AG04450 (cell line): ENCODE measurements at regions not wholly inside any gene's neighbourhood (a gene's known extent, or its start where the extent isn't known, plus 50 kb on each side); places are given as distances from the start of the nearest gene placed in this dataset.

Source experiments
- CTCF ChIA-PET: fragments of 300-600, 350-600 bp; formaldehyde crosslinking; extraction: SDS; loops from one replicate; lab custom pipeline; 2022; ENCODE audit warnings: antibody characterized with exemption, inconsistent platforms; lab: Charles Lee
- POLR2A ChIA-PET: fragments of 350-600 bp; formaldehyde crosslinking; extraction: SDS; loops from one replicate; lab custom pipeline; 2021; ENCODE audit warnings: antibody characterized with exemption, inconsistent platforms; lab: Yijun Ruan, JAX
- DNase-seq: peaks from one replicate; pipeline ENCODE4 v3.0.0-alpha.2; 2011; ENCODE audit warnings: low read depth, low spot score
- H3K27ac ChIP-seq: one replicate; pipeline ENCODE4 v1.5.1; 2012; ENCODE audit warnings: low read depth, low read length, control low read depth
- H3K27me3 ChIP-seq: one replicate; pipeline ENCODE4 v1.6.0; 2012; ENCODE audit warnings: low read length; ENCODE audit not compliant: control insufficient read depth, insufficient read depth
- H3K4me3 ChIP-seq: 2 replicates; pipeline ENCODE4 v1.5.1; 2011; ENCODE audit warnings: mild to moderate bottlenecking, low read depth, low read length, control low read depth
- H3K9me3 ChIP-seq: 2 replicates; pipeline ENCODE4 v1.5.1; 2012; ENCODE audit warnings: low read length; ENCODE audit not compliant: control insufficient read depth, insufficient read depth
- TF ChIP-seq, protein P1 (sequence below): IDR thresholded peaks from 2 replicates; pipeline ENCODE4 v1.5.1; 2011; ENCODE audit warnings: low read depth, low read length, control low read depth, inconsistent platforms

DNA sequence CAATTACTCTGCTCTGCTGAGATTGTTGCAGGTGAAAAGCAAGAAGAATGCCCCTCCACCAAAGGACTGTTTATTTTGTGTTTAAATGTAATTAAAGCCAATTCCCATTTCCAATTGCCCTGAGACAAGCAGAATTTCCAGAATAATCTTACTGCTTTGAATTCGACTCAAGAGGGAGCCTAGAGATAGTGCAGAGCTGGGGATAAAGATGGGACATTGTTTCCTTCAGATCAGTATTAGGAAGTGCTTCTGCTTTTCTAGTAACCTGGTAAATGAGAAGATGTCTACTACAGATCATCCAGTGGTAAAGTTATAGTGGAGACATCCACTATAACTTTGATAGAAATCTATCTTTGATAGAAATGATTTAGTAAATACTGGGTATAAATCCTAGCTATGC lies 326.9 kb downstream of the UBE3D start:
- no peak overlapping the region for H3K27ac ChIP-seq
- peaks cover 6% of the 10 kb centered on the region for H3K27me3 ChIP-seq
- H3K4me3 ChIP-seq: no peak overlapping the region
- TF ChIP-seq, protein P1, sequence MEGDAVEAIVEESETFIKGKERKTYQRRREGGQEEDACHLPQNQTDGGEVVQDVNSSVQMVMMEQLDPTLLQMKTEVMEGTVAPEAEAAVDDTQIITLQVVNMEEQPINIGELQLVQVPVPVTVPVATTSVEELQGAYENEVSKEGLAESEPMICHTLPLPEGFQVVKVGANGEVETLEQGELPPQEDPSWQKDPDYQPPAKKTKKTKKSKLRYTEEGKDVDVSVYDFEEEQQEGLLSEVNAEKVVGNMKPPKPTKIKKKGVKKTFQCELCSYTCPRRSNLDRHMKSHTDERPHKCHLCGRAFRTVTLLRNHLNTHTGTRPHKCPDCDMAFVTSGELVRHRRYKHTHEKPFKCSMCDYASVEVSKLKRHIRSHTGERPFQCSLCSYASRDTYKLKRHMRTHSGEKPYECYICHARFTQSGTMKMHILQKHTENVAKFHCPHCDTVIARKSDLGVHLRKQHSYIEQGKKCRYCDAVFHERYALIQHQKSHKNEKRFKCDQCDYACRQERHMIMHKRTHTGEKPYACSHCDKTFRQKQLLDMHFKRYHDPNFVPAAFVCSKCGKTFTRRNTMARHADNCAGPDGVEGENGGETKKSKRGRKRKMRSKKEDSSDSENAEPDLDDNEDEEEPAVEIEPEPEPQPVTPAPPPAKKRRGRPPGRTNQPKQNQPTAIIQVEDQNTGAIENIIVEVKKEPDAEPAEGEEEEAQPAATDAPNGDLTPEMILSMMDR: no peak
- no peaks in the 10 kb centered on the region for H3K9me3 ChIP-seq
- POLR2A ChIA-PET: no interaction called here
- DNase-seq: no peak
- CTCF ChIA-PET: interaction anchor here (1.3 kb wide), 1 partner anchor 328 kb away, joined by 3 read pairs; the partner anchor contains the start of gene DOP1A

DNA sequence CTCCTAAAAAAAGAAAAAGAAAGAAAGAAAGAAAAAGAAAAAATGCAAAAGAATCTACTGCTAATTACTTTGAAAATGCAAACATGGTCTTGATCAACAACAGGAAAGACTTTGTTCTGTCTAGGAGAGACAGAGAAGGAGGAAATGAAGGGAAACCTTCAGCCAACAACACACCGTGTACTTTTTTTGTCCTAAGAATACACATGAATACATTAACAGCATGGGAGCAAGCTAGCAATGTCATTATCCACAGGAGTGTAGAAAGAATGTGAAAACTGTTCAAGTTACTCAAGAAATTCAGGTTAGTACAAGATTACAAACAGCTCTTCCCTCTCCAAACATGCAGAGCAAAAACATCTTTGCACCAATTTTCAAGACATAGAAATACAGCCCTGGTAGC lies 326.3 kb downstream of the UBE3D start:
- TF ChIP-seq, protein P1: no peak
- Histone ChIP-seq H3K4me3 (no peak overlapping the region), H3K27me3 (peaks cover 6% of the 10 kb centered on the region), H3K27ac (no peak overlapping the region), H3K9me3 (no peaks in the 10 kb centered on the region)
- POLR2A ChIA-PET: no interaction called here
- no peak for DNase-seq
- CTCF ChIA-PET: no interaction called here

DNA sequence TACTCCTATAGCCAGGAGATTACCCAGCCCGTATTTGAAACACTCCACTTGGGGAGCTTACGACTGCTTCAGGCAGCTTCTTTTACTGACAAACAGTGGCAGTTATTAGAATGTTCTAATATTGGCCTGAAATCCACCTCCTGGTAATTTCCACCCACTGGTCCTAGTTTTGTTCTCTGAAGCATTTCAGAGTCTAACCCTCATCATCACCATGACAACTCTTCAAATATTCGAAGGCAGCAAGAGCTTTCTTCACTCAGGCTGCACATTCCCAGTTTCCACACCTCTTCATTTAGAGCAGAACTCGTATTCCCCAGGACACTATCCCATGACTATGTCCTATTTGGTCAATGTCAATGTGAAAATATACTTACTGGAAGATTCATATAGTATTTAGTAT lies 325.6 kb downstream of the UBE3D start:
- ChIA-PET CTCF (interaction anchor here (0.6 kb wide), 1 partner anchor 122 kb away, joined by 7 read pairs; no protein-coding TSS in a partner anchor), POLR2A (no interaction called here)
- no peak for DNase-seq
- no peak overlapping the region for H3K4me3 ChIP-seq
- H3K27ac ChIP-seq: no peak overlapping the region
- TF ChIP-seq, protein P1: no peak
- H3K9me3 ChIP-seq: no peaks in the 10 kb centered on the region
- peaks cover 8% of the 10 kb centered on the region for H3K27me3 ChIP-seq

DNA sequence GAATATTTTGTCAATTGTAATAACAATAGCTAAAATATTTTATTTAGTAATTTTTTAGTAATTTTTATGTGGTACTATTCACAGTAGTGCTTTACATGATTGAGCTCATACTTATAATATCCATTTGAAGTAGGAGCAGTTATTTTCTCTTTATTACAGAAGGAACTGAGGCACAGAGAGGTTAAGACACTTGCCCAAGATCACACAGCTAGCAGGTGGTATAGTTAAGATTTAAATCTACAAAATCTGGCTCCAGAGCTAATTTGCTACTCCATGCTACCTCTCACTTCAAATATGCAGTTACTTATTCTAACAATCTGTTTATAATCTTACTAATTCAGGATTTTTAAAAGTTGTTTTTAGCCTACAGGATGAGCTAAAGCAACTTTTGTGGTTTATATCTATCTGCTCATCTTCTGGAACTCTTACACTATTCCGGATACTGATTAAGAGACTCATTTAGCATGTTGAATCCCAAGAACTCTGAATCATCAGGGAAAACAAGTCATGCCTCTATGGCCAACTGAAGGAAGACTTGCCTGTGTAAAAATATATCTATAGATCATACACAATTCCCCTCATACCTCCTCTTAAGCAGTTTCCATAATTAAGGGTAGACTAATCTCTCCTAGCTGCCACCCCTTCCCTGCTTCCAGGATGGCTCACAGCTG lies 324.2 kb downstream of the UBE3D start:
- ChIA-PET POLR2A (no interaction called here), CTCF (interaction anchor here (1.6 kb wide), 1 partner anchor 12 kb away, joined by 4 read pairs; no protein-coding TSS in a partner anchor)
- TF ChIP-seq, protein P1: no peak
- DNase-seq: no peak
- Histone ChIP-seq H3K27me3 (peaks cover 5% of the 10 kb centered on the region), H3K27ac (no peak overlapping the region), H3K9me3 (no peaks in the 10 kb centered on the region), H3K4me3 (no peak overlapping the region)

DNA sequence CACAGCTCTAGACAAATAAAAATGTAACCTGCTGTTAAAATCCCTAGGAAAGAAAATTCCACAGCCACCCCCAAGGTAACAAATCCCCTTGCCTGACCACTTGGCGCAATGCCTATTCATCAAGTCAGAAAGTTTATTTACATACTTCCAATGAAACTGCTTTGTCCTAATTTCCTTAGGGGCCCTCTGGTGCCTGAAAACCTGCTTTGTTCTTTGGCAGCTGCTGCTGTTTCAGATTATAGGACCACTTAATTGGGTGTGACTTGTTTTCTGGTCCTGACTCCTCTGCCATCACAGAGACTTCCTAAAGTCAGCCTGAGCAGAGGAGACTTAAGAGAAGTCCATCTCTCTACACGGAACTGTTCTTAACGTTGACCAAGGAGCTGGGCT lies 323.6 kb downstream of the UBE3D start:
- DNase-seq: no peak
- no peaks in the 10 kb centered on the region for H3K9me3 ChIP-seq

More for the DNA sequence above, 323.6 kb downstream of the UBE3D start:
- POLR2A ChIA-PET: no interaction called here
- H3K27ac ChIP-seq: no peak overlapping the region
- TF ChIP-seq, protein P1: no peak
- CTCF ChIA-PET: interaction anchor here (1.6 kb wide), 1 partner anchor 12 kb away, joined by 4 read pairs; no protein-coding TSS in a partner anchor
- H3K4me3 ChIP-seq: no peak overlapping the region
- peaks cover 5% of the 10 kb centered on the region for H3K27me3 ChIP-seq
